ENCODE measurements at regions not wholly inside any gene's neighbourhood (a gene's known extent, or its start where the extent isn't known, plus 50 kb on each side); places are given as distances from the start of the nearest gene placed in this dataset.

DNA sequence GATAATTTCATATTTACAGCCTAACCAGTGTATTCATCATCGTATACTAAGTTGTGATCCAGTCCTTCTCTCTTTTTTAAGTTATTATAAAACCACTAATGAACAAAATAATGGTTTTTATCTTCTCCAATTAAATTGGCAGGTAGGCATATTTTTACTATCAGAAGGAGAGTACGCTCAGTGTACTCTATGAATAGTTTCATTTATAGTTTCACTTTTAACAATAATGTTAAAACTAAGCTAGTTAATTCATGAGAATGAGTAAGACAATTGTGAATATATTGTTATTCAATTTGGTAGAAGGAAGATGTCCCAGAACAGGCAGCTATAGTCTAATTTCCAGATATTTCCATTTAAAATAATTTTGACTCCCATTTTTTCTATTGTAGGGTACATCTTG lies 277.1 kb downstream of the RASSF9 start:
- no peak overlapping the region for H3K27ac ChIP-seq
- no peak for TF ChIP-seq ZFX (IDR thresholded peaks at IDR 0.05)
- TF ChIP-seq, protein P1, sequence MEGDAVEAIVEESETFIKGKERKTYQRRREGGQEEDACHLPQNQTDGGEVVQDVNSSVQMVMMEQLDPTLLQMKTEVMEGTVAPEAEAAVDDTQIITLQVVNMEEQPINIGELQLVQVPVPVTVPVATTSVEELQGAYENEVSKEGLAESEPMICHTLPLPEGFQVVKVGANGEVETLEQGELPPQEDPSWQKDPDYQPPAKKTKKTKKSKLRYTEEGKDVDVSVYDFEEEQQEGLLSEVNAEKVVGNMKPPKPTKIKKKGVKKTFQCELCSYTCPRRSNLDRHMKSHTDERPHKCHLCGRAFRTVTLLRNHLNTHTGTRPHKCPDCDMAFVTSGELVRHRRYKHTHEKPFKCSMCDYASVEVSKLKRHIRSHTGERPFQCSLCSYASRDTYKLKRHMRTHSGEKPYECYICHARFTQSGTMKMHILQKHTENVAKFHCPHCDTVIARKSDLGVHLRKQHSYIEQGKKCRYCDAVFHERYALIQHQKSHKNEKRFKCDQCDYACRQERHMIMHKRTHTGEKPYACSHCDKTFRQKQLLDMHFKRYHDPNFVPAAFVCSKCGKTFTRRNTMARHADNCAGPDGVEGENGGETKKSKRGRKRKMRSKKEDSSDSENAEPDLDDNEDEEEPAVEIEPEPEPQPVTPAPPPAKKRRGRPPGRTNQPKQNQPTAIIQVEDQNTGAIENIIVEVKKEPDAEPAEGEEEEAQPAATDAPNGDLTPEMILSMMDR (conservative IDR thresholded peaks at IDR 0.05) = no peak

DNA sequence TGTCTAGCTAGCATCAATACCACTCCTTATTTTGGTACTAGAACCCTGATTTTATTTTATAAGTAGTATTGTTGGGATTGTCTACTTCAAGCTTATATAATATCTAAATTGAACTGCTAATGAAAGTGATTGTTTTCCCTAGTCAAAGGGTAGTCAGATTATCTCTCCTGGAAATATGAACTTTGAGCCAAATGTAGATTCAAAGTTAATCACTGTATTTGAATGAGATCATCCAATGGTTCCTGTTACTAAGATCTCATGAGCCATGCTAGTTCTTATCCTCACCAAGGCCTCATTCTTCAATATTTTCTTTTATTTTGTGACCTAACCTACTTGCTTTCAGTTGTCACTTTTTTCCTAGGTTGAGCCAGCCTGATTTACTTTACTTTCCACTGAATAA lies 276.7 kb downstream of the RASSF9 start:
- TF ChIP-seq ZFX (IDR thresholded peaks at IDR 0.05) = no peak
- TF ChIP-seq, protein P1 (conservative IDR thresholded peaks at IDR 0.05) = no peak

DNA sequence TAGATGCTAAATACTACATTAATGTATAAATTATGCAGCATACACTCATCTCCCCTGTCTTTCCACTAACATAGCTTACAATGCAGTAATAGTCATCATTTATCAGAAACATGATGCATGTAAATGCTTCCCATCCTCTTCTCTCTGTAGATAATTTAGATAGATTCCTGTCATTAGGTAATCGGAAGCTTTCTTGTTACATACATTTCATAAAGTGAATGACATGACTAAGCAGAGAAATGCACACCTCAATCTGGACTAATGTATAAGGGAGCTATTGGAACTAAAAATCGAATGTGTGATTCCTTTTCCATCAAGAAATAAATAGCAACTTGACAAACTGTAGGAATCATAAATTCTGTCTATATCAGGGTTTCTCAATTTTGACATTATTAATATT lies 273.4 kb downstream of the RASSF9 start:
- TF ChIP-seq, protein P1 (conservative IDR thresholded peaks at IDR 0.05) = no peak
- TF ChIP-seq ZFX (IDR thresholded peaks at IDR 0.05) = no peak
- no peak overlapping the region for H3K27ac ChIP-seq

More for the DNA sequence above, 276.7 kb downstream of the RASSF9 start:
- H3K27ac ChIP-seq = no peak overlapping the region

DNA sequence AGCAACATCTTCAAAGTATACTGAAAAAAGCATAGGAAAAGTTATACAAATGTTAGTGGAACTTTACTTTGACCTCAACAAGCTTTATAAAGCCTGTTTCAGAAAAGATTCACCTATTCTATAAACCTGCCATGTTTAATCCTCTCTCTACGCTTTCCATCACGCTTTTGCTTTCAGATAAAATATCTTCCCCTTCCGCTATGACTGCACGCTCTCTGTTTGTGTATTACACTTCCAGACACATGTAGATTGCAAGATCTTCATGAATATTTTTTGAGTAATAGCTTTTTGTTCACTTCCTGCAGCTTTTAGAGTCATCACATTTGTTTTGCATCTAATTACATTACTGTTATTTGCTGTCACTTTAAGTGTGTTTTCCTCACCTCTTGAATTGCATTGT lies 271.4 kb downstream of the RASSF9 start:
- no peak overlapping the region for H3K27ac ChIP-seq
- TF ChIP-seq, protein P1 (conservative IDR thresholded peaks at IDR 0.05) = no peak
- TF ChIP-seq ZFX (IDR thresholded peaks at IDR 0.05) = no peak

DNA sequence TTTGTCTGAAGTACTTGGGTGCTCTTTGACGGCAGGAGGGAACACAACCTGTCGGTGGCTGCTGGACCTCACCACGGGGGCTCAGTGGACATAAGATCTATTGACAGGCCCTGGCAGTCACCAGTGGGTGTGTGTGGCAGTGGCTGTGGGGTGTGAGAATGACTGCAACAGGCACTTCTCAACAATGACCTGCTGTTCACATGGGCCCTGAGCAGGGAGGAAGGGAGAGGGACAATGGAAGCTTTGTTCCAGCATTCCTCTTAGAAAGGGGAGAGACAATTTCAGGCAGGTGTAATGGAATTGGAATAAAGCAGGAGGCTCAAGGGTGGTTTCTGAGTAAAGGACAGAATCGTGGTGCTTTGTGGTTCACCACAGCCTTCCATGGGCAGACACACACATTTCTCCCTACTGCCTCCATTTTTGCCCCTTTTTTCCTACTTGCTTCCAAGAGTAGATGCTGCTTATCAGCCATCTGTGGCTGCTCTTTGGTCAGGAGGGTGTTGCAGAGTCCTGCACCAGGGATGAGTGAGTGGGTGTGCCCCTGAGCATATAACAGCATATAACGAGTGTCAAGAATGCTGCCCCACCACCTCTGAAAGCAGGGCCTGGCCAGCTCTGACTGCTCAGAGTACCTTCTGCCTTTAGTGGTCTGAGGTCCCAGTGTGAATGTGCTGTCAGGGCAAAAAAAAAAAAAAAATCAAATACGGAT lies 267.7 kb downstream of the RASSF9 start:
- no peak for TF ChIP-seq ZFX (IDR thresholded peaks at IDR 0.05)
- TF ChIP-seq, protein P1 (conservative IDR thresholded peaks at IDR 0.05) = no peak
- no peak overlapping the region for H3K27ac ChIP-seq

DNA sequence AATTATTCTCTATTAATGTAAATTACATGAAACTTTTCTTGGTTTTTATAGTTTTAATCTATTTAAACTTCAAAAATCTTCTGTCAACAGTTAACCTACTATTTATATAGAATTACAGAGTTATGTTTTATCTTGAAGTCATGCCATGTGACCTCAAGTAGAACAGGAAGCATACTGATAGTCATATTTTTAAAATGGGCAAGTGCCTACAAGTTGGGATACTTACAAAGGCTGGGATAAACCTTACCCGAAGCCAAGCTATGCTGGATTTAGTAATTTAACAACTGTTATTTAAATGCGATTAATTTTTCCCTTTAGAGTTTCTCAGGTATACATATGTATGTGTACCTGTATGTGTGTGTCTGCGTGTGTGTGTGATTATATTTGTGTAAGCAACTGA lies 266.9 kb downstream of the RASSF9 start:
- TF ChIP-seq, protein P1 (conservative IDR thresholded peaks at IDR 0.05) = no peak
- no peak for TF ChIP-seq ZFX (IDR thresholded peaks at IDR 0.05)
- H3K27ac ChIP-seq = no peak overlapping the region

DNA sequence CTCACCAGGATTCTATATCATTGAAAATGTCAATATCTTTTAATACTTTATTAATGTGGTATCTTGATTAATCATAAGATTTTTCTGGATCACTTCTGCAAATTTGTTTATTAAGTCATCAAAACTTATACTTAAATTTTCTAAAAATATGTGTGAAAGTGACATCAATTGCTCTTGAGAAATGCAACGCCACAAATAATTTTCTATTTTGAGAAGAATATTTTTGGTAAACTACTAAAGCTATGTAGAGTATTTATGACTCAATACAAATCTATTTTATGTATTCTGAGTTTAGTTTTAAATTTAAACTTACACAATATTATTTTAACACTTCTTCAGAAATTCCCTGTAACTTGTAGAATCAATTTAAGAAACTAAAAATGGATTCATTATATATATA lies 263.3 kb downstream of the RASSF9 start:
- TF ChIP-seq, protein P1 (conservative IDR thresholded peaks at IDR 0.05) = no peak
- no peak for TF ChIP-seq ZFX (IDR thresholded peaks at IDR 0.05)
- no peak overlapping the region for H3K27ac ChIP-seq

Data from C4-2B (cell line).